GM12878 (cell line): ENCODE measurements at regions not wholly inside any gene's neighbourhood (a gene's known extent, or its start where the extent isn't known, plus 50 kb on each side); places are given as distances from the start of the nearest gene placed in this dataset.
"Not testable (repeated sequence)": the region's sequence is repeated elsewhere in the genome, so short reads cannot be mapped to it uniquely, and the experiment has no call there.

Source experiments
- ATAC-seq: fragments of 200-7000 bp; cut with Tn5 transposase; 3 replicates; pipeline ENCODE4 v1.9.1; 2020; ENCODE audit warnings: mild to moderate bottlenecking, moderate library complexity
- BruUV-seq: library from RNA; stranded (reverse); fragments of 400-500 nt; replicated peaks from 2 replicates; lab custom pipeline; 2021; lab: Mats Ljungman, UMichigan
- CTCF ChIA-PET: fragments of 300-600 bp; sonication (Branson Sonifier 250); formaldehyde crosslinking; extraction: SDS; loops from one replicate; lab custom pipeline; 2021; ENCODE audit warnings: inconsistent platforms; lab: Yijun Ruan, JAX
- POLR2A ChIA-PET: fragments of 350-600 bp; formaldehyde crosslinking; extraction: SDS; loops from one replicate; lab custom pipeline; 2021; ENCODE audit warnings: inconsistent platforms; lab: Charles Lee
- RAD21 ChIA-PET: fragments of 300-600 bp; sonication (Branson Sonifier 250); formaldehyde crosslinking; loops from one replicate; lab custom pipeline; 2023; ENCODE audit warnings: antibody characterized with exemption; ENCODE audit not compliant: unreplicated experiment; lab: Charles Lee
- SMC1A ChIA-PET: fragments of 300-600 bp; sonication (Branson Sonifier 250); formaldehyde crosslinking; loops from one replicate; lab custom pipeline; 2023; ENCODE audit not compliant: unreplicated experiment, uncharacterized antibody; lab: Charles Lee
- DNase-seq: peaks from one replicate; pipeline ENCODE4 v3.0.0-alpha.2; 2011; ENCODE audit warnings: low read depth, low spot score
- FAIRE-seq: peaks from 3 replicates; lab custom pipeline; 2011; peaks lifted over from hg19 to GRCh38; lab: Jason Lieb, UNC
- H2AFZ ChIP-seq: 2 replicates; pipeline ENCODE4 v1.6.0; 2011; ENCODE audit warnings: low read depth, low read length, control low read depth; ENCODE audit not compliant: control insufficient read depth
- H3K27ac ChIP-seq: 2 replicates; pipeline ENCODE4 v1.5.1; 2011; ENCODE audit warnings: control low read depth; ENCODE audit not compliant: control insufficient read depth, insufficient read depth
- H3K27me3 ChIP-seq, 2 experiments: replicated peaks in 1 of 2; 2 replicates each; pipeline versions ENCODE4 v1.6.0 to v1.6.1; 2011; ENCODE audit warnings: low read length in 1 of 2; ENCODE audit not compliant: control insufficient read depth in 2 of 2, insufficient read depth in 2 of 2
- H3K36me3 ChIP-seq, 2 experiments: 2 replicates each; pipeline ENCODE4 v1.5.1; 2011; ENCODE audit warnings: low read length in 1 of 2; ENCODE audit not compliant: control insufficient read depth in 2 of 2, insufficient read depth in 2 of 2
- H3K4me1 ChIP-seq: 2 replicates; pipeline ENCODE4 v1.6.1; 2011; ENCODE audit warnings: mild to moderate bottlenecking, low read length, moderate library complexity, mixed read lengths; ENCODE audit not compliant: control insufficient read depth, insufficient read depth
- H3K4me2 ChIP-seq: 2 replicates; pipeline ENCODE4 v1.6.0; 2011; ENCODE audit warnings: control low read depth; ENCODE audit not compliant: control insufficient read depth, insufficient read depth
- H3K4me3 ChIP-seq: fragments of 200-600 bp; sonication (generic); 2 replicates; pipeline ENCODE4 v1.5.1; 2016
- H3K79me2 ChIP-seq: 2 replicates; pipeline ENCODE4 v1.6.0; 2011; ENCODE audit warnings: low read length; ENCODE audit not compliant: control insufficient read depth, insufficient read depth
- H3K9ac ChIP-seq: 2 replicates; pipeline ENCODE4 v1.8.0; 2011; ENCODE audit warnings: low read length, control low read depth, mixed read lengths; ENCODE audit not compliant: control insufficient read depth, insufficient read depth
- H3K9me3 ChIP-seq: replicated peaks from 3 replicates; pipeline ENCODE4 v1.5.1; 2011; ENCODE audit warnings: mild to moderate bottlenecking, low read length; ENCODE audit not compliant: control insufficient read depth, insufficient read depth
- H4K20me1 ChIP-seq: 2 replicates; pipeline ENCODE4 v1.6.0; 2011; ENCODE audit not compliant: control insufficient read depth, insufficient read depth
- ASH2L ChIP-seq: fragments of 300-600, 200-600 bp; sonication (generic); IDR thresholded peaks from 2 replicates; pipeline ENCODE4 v1.6.1; 2017; ENCODE audit warnings: low read depth, mild to moderate bottlenecking, borderline replicate concordance
- BACH1 ChIP-seq: fragments of 450-650 bp; IDR thresholded peaks from 2 replicates; pipeline ENCODE4 v1.6.1; 2017; ENCODE audit warnings: mild to moderate bottlenecking, borderline replicate concordance
- MEF2A ChIP-seq: IDR thresholded peaks from 2 replicates; pipeline ENCODE4 v1.6.1; 2011; ENCODE audit warnings: low read depth, mild to moderate bottlenecking, low read length, moderate library complexity; ENCODE audit not compliant: insufficient read depth
- POLR2A ChIP-seq: IDR thresholded peaks from 2 replicates; pipeline ENCODE4 v1.6.1; 2011; ENCODE audit warnings: low read depth, mild to moderate bottlenecking, low read length
- WGBS: methylation state at CpG from one replicate; pipeline ENCODE4 v1.1.6; 2016; ENCODE audit warnings: low lambda C conversion rate; ENCODE audit not compliant: insufficient replicate concordance, insufficient coverage; ENCODE audit errors: missing lambda C conversion rate; 5-methylcytosine and 5-hydroxymethylcytosine counted together
- in situ Hi-C: fragments of 300-500 bp; cut with MboI; formaldehyde crosslinking; loops from 9 replicates; pipeline ENCODE4 v1.14.3; 2018; ENCODE audit warnings: mixed read lengths
- intact Hi-C: fragments of 100-400 bp; cut with micrococcal nuclease; formaldehyde crosslinking; loops from one replicate; pipeline ENCODE4 v1.14.2; 2022; ENCODE audit not compliant: unreplicated experiment
- TF ChIP-seq, protein P1 (sequence below): IDR thresholded peaks from 2 replicates; pipeline ENCODE4 v1.6.1; 2012; ENCODE audit warnings: improper control_type of control experiment, low read depth, low read length; ENCODE audit not compliant: insufficient replicate concordance
- TF ChIP-seq, protein P2 (sequence below): fragments of 450-650 bp; IDR thresholded peaks from 2 replicates; pipeline ENCODE4 v1.6.1; 2017; ENCODE audit warnings: borderline replicate concordance

DNA sequence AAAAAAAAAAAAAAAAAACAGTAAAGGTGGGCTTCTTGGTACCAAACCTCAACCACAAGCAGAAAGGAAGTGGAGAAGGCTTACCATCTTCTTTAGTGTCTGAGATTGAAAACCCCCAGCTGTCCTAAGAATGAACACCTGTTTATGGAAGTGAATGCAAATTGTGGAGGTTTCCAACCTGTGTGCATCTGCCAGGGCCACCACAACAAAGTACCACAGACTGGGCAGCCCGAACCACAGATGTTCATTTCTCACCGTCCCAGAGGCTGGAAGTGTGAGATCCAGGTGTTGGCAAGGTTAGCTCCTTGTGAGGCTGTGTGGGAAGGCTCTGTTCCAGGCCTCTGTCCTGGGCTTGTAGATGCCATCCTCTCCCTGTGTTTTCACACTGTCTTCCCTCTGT, 348.7 kb downstream of the SETD4 start (continued):
- TF ChIP-seq, protein P1, sequence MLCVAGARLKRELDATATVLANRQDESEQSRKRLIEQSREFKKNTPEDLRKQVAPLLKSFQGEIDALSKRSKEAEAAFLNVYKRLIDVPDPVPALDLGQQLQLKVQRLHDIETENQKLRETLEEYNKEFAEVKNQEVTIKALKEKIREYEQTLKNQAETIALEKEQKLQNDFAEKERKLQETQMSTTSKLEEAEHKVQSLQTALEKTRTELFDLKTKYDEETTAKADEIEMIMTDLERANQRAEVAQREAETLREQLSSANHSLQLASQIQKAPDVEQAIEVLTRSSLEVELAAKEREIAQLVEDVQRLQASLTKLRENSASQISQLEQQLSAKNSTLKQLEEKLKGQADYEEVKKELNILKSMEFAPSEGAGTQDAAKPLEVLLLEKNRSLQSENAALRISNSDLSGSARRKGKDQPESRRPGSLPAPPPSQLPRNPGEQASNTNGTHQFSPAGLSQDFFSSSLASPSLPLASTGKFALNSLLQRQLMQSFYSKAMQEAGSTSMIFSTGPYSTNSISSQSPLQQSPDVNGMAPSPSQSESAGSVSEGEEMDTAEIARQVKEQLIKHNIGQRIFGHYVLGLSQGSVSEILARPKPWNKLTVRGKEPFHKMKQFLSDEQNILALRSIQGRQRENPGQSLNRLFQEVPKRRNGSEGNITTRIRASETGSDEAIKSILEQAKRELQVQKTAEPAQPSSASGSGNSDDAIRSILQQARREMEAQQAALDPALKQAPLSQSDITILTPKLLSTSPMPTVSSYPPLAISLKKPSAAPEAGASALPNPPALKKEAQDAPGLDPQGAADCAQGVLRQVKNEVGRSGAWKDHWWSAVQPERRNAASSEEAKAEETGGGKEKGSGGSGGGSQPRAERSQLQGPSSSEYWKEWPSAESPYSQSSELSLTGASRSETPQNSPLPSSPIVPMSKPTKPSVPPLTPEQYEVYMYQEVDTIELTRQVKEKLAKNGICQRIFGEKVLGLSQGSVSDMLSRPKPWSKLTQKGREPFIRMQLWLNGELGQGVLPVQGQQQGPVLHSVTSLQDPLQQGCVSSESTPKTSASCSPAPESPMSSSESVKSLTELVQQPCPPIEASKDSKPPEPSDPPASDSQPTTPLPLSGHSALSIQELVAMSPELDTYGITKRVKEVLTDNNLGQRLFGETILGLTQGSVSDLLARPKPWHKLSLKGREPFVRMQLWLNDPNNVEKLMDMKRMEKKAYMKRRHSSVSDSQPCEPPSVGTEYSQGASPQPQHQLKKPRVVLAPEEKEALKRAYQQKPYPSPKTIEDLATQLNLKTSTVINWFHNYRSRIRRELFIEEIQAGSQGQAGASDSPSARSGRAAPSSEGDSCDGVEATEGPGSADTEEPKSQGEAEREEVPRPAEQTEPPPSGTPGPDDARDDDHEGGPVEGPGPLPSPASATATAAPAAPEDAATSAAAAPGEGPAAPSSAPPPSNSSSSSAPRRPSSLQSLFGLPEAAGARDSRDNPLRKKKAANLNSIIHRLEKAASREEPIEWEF = no peak

GRCh38 chr21:35711213-35711612, 349.1 kb downstream of the SETD4 start:
- H3K4me3 ChIP-seq = no peak overlapping the region
- H3K27me3 ChIP-seq = no peaks in the 10 kb centered on the region; a peak in 1 of 4 replicates
- POLR2A ChIA-PET = no interaction called here
- TF ChIP-seq, protein P2, sequence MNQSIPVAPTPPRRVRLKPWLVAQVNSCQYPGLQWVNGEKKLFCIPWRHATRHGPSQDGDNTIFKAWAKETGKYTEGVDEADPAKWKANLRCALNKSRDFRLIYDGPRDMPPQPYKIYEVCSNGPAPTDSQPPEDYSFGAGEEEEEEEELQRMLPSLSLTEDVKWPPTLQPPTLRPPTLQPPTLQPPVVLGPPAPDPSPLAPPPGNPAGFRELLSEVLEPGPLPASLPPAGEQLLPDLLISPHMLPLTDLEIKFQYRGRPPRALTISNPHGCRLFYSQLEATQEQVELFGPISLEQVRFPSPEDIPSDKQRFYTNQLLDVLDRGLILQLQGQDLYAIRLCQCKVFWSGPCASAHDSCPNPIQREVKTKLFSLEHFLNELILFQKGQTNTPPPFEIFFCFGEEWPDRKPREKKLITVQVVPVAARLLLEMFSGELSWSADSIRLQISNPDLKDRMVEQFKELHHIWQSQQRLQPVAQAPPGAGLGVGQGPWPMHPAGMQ = no peak
- TF ChIP-seq MEF2A = no peak
- no peak for TF ChIP-seq BACH1
- no peak for TF ChIP-seq ASH2L
- TF ChIP-seq POLR2A = no peak
- DNase-seq (no peak), ATAC-seq (no peak), FAIRE-seq (no peak)
- no peak overlapping the region for H3K4me2 ChIP-seq
- BruUV-seq = no TSS peak
- H3K9me3 ChIP-seq = no peaks in the 10 kb centered on the region
- no peaks in the 10 kb centered on the region for H3K36me3 ChIP-seq
- CTCF ChIA-PET = interaction anchor here (0.6 kb wide), 1 partner anchor 311 kb away, joined by 3 read pairs; no protein-coding TSS in a partner anchor
- H3K9ac ChIP-seq = no peak overlapping the region
- in situ Hi-C loops (no loop called here), intact Hi-C loops (no loop called here)
- no peak overlapping the region for H3K27ac ChIP-seq
- no peaks in the 10 kb centered on the region for H3K4me1 ChIP-seq
- H4K20me1 ChIP-seq = no peaks in the 10 kb centered on the region
- no peaks in the 10 kb centered on the region for H3K79me2 ChIP-seq
- RAD21 ChIA-PET = no interaction called here
- 14% methylated on average over 3 of the region's 3 CpGs for WGBS
- H2AFZ ChIP-seq = no peak overlapping the region
- SMC1A ChIA-PET = interaction anchor here (0.6 kb wide), 1 partner anchor 27 kb away, joined by 3 read pairs; no protein-coding TSS in a partner anchor

- H3K4me1 ChIP-seq, H3K9me3 ChIP-seq, POLR2A ChIA-PET, DNase-seq, H3K4me2 ChIP-seq, ATAC-seq, H3K27ac ChIP-seq, CTCF ChIA-PET, H3K36me3 ChIP-seq, H3K9ac ChIP-seq, H3K4me3 ChIP-seq, H3K79me2 ChIP-seq, H4K20me1 ChIP-seq, in situ Hi-C loops, SMC1A ChIA-PET, RAD21 ChIA-PET, BruUV-seq, H3K27me3 ChIP-seq, FAIRE-seq, H2AFZ ChIP-seq, intact Hi-C loops: not testable (repeated sequence)
- 48% methylated on average over 3 of the region's 3 CpGs for WGBS
These were observed 350.3 kb downstream of the SETD4 start for GRCh38 chr21:35709990-35710389.
